H1 (cell line): ENCODE measurements at regions not wholly inside any gene's neighbourhood (a gene's known extent, or its start where the extent isn't known, plus 50 kb on each side); places are given as distances from the start of the nearest gene placed in this dataset.

Experiments
- FOSL1 ChIP-seq: IDR thresholded peaks from 2 replicates; pipeline ENCODE4 v1.6.1; 2011; ENCODE audit warnings: mild to moderate bottlenecking, low read depth, low read length, moderate library complexity; ENCODE audit not compliant: insufficient read depth
- POU5F1 ChIP-seq: IDR thresholded peaks from 2 replicates; pipeline ENCODE4 v1.6.1; 2011; ENCODE audit warnings: low read depth, mild to moderate bottlenecking, low read length, moderate library complexity
- SAP30 ChIP-seq: fragments of 300-600 bp; sonication (generic); IDR thresholded peaks from 2 replicates; pipeline ENCODE4 v1.7.1; 2012; ENCODE audit warnings: low read length, moderate library complexity, mild to moderate bottlenecking, inconsistent platforms; ENCODE audit not compliant: insufficient read depth, insufficient replicate concordance
- TBP ChIP-seq: IDR thresholded peaks from 2 replicates; pipeline ENCODE4 v1.6.1; 2011; ENCODE audit warnings: low read depth, low read length, improper control_type of control experiment
- TF ChIP-seq, protein P1 (sequence below): IDR thresholded peaks from 2 replicates; pipeline ENCODE4 v1.6.1; 2012; ENCODE audit warnings: inconsistent platforms

DNA sequence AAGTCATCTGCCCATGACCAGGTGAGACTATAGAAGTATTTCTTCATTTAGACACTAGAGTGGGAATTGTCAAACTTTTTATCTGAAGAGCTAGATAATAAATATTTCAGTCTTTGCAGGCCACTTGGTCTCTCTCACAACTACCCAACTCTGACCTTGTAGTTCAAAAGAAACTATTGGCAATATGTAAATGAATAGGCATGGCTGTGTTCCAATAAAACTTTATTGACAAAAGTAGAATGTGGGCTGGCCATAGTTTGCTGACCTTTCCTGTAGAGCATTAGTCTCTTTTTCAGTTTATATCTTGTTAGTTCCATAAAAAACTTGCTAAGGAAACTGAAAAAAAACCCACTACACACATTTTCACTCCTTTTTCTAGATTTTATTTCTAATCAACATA, 535.5 kb downstream of the PRR16 start (continued):
- TF ChIP-seq, protein P1, sequence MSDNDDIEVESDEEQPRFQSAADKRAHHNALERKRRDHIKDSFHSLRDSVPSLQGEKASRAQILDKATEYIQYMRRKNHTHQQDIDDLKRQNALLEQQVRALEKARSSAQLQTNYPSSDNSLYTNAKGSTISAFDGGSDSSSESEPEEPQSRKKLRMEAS, result no peak
- no peak for TF ChIP-seq TBP
- no peak for TF ChIP-seq POU5F1
- TF ChIP-seq FOSL1, result no peak
- TF ChIP-seq SAP30, result no peak
- TF ChIP-seq, all 59 proteins: peak for 0
